Brain pericyte (primary cell): ENCODE measurements at regions not wholly inside any gene's neighbourhood (a gene's known extent, or its start where the extent isn't known, plus 50 kb on each side); places are given as distances from the start of the nearest gene placed in this dataset.
"Not testable (repeated sequence)": the region's sequence is repeated elsewhere in the genome, so short reads cannot be mapped to it uniquely, and the experiment has no call there.

ENCODE experiments used
- DNase-seq: peaks from one replicate; pipeline ENCODE4 v3.0.0-alpha.2; 2012; ENCODE audit warnings: low read depth, low spot score

DNA sequence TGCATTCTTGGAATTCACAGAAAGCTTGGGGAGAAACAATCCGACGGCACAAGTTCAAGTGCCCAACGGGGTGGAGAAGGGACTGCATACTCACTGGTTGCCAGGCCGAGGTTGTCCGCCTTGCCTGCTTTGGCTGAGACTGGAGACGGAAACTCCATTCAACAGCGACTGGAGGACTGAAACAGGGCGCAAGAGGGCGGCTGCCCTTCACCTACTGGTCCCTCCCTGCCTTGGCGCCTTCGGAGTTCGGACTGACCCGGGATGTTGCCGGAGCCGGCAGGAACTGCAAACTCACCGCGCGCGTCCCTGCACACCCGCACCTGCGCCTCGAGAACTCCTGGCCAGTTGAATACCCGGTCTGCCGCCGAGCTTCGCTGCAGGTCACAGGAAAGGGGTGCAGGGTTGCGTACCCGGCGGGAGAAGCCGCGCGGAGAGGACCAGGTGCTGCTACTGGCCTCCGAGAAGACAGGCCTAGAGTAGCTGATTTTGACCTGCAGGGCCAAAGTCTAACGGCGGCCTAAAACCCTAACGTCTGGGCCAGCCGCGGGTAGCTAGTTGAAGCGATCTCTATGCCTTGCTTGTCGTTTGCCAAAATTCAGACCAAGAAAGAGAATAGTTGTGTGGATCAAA is 132.9 kb downstream of the FAM72B start:
- DNase-seq = not testable (repeated sequence)

DNA sequence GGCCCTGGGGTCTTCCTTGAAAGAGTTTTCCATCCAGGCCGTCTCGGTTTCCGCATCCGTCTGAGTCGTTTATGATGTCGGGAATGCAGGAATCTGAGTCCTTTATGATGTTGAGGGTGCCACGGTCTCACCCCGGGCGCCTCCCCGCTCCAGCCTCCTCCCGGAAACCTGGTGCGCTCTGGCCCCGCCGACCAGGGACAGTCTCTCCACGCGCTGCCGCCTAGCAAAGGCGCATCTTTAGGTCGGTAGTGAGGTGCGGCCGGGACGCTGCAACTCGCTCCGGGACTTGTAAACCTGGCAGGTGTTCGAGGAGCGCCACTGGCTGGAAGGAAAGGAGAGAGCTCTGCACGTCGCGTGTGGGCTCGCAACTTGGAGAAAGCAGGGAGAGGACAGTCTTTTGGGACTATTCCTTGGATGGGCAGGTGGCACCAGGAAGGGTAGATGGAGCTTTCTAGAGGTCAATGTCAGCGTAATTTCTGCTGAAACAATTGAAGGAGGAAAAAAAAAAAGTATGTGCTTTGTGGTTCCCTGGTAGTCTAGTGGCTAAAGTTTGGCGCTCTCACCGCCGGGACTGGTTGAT is 132.0 kb downstream of the FAM72B start:
- DNase-seq = not testable (repeated sequence)

DNA sequence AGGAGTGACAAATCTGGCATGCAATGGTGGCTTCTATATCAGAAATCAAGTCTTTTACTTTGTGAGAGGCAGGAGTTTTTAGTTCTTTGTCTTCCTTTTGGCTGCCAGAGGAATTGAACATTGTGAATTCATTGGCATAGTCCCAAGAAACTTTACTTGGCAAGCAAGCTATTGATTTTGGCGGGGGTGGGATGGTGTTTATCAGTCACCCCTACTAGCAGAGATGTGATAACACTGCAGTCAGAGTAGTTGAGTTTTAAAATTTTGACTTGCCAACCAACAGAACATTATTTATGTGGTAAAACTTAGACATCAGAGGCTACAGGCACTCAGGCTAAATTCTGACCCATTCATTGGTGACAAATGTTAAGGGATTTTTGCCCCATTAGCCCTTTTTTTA is 129.2 kb downstream of the FAM72B start:
- DNase-seq = not testable (repeated sequence)

DNA sequence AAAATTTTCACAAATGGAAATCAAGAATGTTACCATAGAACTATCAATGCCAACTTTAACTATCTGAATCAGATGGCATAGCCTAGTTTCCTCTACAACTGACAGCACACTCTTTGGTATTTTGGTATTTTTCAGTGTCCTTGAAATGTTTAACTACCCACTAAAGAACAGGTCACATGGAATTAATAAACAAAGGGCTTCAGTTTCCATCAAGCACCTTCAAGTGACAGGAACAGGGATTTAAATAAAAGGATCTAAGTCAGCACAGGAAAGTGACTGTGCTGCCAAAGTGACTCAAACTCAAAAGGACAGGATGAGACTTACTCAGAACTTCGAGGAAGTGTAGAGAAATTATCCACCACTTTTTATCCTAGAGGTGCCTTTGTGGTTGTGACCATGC is 117.2 kb downstream of the FAM72B start:
- not testable (repeated sequence) for DNase-seq

DNA sequence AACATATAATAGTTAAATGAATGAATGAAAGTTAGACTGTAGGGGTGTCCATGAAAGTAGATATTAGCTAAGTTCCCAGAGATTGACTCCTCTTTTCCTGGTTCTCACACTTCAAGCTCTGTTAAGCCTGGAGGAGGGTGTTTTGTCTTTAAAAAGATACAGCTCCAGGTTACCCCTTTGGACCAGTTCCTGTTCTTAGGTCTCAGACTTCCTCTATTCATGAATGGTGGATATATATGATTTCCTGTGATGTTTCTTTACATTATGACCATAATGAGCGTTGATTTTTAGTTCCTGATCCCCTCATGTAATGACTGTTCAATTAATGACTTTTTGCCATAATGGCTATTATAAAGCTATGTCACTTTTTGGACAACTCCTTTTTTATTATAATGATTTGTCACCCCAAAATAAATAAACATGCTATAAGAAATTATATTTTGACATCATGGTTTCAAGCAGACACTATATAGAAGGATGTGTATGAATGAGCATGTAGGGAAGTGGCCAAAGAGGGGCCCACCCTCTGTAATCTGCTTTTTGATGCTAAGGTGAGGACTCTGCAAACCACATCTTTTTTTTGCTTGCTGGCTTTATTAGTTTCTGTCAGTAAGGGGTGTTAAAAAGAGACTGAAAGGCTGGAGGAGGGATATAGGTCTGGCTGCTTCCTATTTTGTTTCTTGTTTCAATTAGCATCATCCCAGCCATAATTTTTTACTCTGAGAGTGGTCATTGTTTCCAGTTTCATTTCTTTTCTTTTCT is 115.2 kb downstream of the FAM72B start:
- DNase-seq = not testable (repeated sequence)

DNA sequence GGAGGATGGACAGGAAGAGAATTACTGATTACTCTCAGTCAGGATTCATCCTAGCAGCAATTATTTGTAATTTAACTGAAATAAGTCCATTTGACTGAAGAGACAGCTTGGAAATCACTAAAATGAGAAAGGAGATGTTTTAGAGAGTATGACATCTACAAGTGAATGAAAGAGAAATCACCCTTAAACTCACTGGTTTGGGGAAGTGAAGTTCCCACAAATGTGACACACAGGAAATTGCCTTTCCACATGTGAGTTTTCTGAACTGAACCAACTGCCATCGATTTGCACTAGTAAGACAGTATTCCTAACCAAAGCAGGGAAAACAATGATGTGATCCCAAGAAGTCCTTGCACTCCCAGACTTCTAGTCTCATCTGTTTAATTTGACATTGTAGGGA is 110.3 kb downstream of the FAM72B start:
- DNase-seq = not testable (repeated sequence)

DNA sequence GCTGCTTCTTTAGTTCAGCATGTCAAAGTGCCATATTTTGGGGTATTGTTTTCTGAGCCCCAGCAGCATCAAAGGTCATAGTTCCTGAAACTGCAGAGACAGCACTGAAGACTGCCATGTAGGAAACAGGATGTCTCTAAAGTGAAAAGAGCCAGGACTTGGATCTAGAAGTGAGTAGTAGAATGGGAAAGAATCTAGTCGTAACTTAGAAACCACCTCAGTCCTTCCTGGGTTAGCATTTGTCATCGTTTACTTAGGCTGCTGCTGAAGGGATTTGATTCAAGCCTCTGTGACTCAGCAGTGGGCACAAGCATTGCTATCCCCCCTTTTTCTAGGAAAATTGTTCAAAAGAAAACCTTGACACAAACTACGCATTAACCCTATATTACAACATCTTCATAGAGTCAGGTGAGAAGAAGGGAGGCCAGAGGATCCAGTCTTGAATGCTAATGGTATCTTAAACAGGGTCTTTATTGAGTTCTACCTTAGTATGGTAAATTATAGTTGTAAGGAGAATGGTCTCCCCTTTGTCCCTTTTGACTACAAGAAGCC is 108.8 kb downstream of the FAM72B start:
- DNase-seq = not testable (repeated sequence)

DNA sequence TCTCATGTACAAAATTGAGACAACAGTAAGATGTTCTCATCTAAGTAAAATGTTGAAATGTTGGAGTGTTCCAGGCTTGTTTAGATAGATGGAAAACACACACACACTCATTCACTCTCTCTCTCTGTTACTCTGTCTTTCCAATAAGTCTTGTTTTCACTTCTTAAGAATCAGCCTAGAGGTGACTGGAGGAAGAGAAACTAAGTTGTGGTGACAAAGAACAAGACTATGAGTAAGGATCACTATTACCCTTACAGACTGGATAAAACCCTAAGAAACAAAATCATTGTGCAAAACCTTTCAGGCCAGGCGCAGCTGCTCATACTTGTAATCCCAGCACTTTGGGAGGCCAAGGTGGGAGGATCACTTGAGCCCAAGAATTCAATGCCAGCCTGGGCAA is 107.5 kb downstream of the FAM72B start:
- not testable (repeated sequence) for DNase-seq

DNA sequence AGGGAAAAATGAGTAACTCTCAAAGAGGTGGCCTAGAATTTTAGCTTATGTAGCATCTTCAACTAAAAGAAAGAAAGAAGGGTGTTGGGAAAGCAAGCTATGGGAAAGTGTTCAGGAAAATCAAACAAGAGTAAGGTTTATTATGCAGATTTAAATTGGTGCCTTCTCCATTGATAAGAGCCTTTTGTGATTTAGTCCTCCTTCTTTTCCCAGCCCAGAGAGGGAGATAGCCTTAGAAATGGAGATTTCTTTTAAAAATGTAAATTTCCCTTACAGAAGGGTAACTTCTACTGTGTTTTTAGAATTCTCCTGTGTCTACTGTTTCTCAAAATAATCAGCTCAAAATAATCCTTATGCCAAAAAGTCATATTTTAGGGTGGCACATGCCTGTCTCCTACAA is 104.5 kb downstream of the FAM72B start:
- DNase-seq = not testable (repeated sequence)

DNA sequence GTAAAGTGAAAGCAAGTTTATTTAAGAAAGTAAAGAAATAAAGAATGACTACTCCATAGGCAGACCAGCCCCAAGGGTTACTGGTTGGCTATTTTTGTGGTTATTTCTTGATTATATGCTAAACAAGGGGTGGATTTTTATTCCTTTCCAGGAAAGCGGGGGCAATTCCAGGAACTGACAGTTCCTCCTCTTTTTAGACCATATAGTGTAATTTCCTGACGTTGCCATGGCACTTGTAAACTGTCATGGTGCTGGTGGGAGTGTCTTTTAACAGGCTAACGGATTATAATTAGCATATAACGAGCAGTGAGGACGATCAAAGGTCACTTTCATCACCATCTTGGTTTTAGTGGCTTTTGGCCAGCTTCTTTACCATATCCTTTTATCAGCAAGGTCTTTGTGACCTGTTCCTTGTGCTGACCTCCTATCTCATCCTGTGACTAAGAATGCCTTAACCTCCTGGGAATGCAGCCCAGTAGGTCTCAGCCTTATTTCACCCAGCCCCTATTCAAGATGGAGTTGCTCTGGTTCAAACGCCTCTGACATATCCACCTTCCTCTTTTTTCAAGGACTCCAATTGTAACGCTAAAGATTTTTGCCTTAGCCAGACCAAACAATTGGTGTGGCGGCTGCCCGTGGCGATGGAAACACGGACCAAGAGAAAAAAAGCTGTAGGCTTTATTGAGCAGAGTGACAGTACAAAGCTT is 103.8 kb downstream of the FAM72B start:
- not testable (repeated sequence) for DNase-seq

DNA sequence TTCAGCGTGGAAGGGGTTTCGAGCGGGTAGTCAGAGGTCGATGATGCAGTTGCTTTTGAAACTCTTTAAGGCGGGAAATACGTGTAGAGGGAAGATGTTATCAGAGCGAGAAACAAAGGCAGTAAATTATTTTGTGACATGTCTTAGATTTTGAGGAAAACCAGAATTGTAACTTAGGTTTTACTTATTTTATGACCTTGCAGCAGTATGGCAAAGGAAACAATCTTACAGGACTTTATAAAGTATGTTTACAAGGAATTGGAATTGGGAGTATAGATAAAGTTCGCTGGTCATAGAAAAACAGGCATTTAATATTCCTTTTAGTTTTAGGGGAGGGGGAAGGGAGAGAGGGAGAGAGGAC is 103.3 kb downstream of the FAM72B start:
- DNase-seq = not testable (repeated sequence)

DNA sequence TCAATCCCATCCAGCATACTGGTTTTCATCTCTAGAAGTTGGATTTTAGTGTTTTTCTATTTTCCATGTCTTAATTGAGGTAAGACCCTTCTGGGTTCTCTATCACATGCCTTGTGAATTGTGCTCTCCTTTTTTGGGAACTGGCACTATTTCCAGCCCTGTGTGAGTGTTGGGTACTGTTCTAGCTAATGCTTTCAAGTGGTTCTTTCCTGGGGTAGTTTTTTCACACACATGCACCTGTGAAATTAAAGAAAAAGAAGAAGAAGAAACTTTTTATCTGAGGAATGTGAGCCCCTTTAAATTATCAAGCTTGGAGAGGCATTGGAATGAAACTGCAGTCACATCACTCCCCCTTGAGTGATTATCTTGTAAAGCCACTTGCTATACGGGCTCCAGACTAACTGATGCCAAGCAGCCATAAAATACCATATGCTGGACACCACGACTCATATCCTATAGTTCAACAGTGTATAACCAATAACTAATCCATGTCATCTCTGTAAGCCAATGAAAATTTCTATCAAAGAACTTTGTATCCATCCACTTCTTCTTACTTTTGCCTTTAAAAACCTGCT is 102.4 kb downstream of the FAM72B start:
- not testable (repeated sequence) for DNase-seq

DNA sequence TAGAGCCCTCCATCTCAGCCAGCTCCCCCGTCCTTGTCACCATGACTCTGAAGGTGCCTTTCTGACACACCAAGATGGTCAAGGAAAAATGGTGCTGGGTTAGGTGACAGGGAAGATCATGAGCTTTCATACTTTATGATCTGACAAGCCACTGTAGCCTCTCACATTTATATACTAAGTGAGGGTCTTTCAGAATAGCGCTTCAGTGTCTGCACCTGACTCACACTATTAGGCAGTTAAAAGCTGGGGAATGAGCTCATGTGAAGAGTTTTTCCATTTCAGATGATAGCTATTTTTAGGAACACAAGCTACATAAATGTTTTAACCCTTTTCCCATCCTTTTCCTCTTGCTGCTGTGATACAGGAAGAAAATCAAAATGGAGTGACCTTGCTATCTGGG is 101.1 kb downstream of the FAM72B start:
- DNase-seq = not testable (repeated sequence)

DNA sequence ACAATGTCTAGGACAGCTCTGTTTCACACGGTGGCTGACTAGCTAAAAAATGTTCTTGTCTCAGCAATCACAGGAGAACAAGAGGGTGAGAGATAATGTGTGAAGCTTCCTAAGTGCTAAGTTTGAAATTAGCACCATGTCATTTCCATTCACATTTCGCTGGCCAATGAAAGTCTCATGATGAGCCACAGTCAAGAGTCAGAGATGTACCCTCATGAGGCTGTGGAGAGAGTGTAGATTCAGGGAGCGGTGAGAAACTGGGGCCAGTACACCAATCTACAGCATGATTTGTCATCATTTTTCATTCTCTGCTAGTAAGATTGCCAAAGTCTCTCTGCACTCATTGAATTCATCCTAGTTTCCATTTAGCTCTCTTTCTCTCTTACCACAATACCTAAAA is 97.9 kb downstream of the FAM72B start:
- DNase-seq = not testable (repeated sequence)

DNA sequence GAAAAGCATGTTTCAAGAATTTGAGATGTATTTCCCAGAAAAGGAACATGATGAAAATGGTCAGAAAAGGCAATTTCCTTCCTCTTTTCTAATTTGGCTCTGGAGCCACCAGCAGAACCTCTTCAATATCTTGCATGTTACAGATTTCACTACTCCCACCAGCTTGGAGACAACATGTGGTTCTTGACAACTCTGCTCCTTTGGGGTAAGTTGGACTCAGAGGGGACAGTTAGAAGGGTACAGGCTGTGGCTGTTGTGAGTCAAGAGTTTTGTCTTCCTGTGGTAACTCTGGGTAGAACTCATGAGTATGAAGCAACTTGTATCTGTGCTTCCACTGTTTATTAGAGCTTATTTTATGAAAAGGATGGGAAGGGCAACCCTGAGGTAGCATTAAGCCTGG is 96.9 kb downstream of the FAM72B start:
- DNase-seq = not testable (repeated sequence)

DNA sequence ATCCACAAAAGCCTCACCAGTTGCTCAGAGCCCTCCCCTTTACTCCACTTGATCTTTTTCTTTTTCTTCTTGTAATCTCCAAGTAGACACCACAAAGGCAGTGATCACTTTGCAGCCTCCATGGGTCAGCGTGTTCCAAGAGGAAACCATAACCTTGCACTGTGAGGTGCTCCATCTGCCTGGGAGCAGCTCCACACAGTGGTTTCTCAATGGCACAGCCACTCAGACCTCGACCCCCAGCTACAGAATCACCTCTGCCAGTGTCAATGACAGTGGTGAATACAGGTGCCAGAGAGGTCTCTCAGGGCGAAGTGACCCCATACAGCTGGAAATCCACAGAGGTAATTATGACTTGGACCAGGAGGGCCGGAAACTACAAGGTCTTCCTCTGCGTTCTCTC is 95.6 kb downstream of the FAM72B start:
- DNase-seq = not testable (repeated sequence)

DNA sequence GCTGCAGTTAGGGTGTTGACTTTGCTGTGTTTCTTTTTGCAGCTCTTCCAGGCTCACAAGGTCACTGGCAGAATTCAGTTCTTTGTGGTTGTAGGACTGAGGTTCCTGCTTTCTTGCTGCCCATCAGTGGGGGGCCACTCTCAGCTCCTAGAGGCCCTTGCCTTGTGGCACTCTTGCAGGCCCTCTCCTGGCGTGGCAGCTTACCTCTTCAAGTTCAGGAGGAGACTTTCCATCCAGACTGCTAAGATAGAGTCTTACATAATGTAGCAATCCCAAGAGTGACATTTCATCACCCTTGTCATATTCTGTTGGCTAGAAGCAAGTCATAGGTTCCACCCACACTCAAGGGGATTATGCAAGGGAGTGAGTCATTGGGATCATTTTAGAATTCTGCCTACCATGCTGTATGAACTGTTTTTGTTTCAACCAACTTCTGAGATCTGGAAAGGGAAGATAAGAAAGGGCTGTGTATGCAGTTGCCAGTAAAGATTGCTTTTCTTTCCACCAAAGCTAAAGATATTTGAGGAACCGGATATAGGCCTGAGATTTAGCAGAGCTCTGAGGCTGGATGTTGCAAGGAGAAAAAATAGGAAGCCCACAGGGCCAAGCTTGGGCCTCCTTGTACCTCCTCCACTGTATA is 91.7 kb downstream of the FAM72B start:
- DNase-seq = not testable (repeated sequence)

DNA sequence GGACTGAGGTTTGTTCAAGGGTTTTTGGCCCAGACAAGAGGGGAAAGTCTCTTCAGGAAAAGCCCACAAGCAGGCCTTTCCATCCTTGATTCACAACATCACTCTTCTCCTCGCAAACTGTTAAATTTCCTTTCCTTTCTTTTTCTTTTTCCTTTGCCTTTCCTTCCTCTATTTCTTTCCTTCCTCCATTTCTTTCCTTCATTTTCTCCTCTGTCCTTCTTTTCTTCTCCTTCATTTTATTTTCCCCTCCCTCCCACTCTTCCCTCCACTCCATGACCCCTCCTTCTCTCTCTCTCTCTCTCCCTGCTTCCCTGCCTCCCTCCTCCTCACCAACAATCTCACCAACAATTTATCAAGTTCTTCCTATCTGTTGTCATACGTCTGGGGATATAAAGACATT is 89.1 kb downstream of the FAM72B start:
- DNase-seq = not testable (repeated sequence)

DNA sequence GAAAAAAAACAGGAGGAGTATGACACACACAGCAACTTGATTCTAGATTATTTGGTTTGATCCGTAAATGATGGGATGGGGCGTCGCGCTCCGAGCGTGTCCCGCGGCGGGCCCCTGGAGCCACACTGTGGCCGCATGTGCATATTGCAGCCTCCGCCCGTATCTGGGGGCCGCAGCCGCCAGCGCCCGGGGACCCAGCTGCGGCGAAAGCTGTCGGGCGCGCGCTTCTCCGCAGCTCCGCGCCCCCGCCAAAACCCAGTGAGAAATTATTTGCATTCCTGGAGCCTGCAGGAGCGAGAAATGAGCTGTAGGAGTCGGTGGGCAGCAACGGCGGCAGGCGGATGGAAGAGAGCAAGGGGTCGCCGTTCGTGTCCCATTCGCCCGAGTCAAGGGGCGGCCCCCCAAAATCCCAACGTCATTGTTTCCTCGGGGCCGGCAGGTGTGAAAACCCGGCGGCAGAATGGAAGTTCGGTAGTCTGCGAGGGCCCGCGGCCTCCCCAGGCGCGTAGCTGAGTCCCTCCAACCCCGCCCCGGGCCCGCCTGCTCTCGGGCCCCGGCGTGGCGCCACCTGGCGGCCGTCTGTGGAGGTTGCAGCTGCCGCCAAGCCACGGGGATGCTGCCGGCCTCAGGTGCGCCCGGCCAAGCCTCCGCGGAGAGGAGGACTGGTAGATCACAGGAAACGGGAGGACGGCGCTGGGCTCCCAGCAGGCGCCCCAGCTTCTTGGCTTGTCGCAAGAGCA is 86.8 kb downstream of the FAM72B start:
- peak; percentile 3 for DNase-seq

DNA sequence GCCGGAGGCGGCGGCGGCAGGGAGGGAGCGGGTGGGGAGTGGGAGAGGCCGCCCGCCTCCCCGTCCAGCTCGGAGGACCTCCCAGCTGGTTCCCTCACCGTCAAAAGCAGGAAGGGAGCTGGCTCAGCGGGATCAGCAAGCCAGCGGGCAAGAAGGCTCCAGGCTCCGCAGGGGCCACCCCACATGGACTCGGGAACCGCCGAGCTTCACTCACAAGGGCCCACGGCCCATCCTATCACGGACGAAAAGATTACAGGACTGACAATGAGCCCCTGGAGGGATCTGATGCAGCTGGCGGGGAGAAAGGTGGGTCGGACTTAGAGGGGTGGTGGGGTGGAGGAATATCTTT is 86.3 kb downstream of the FAM72B start:
- DNase-seq = not testable (repeated sequence)
